Lower lobe of right lung (tissue), 2 donors: ENCODE measurements at regions not wholly inside any gene's neighbourhood (a gene's known extent, or its start where the extent isn't known, plus 50 kb on each side); places are given as distances from the start of the nearest gene placed in this dataset.
"Not testable (repeated sequence)": the region's sequence is repeated elsewhere in the genome, so short reads cannot be mapped to it uniquely, and the experiment has no call there.

Experiments
- ATAC-seq, 2 donors: fragments of 200-7000 bp; cut with Tn5 transposase; one replicate each; pipeline ENCODE4 v1.9.1; 2020 to 2022; ENCODE audit warnings: mild to moderate bottlenecking in 2 of 2, moderate library complexity in 2 of 2
- DNase-seq: peaks from one replicate; pipeline ENCODE4 v3.0.0-alpha.2; 2020
- H3K27ac ChIP-seq: fragments of 200-600 bp; one replicate; pipeline ENCODE4 v1.8.0; 2022
- H3K27me3 ChIP-seq: fragments of 200-600 bp; one replicate; pipeline ENCODE4 v1.8.0; 2022; ENCODE audit warnings: low read depth
- H3K36me3 ChIP-seq: fragments of 200-600 bp; one replicate; pipeline ENCODE4 v1.8.0; 2022; ENCODE audit warnings: mild to moderate bottlenecking
- H3K4me1 ChIP-seq: fragments of 200-600 bp; one replicate; pipeline ENCODE4 v1.8.0; 2022
- H3K4me3 ChIP-seq: fragments of 200-600 bp; one replicate; pipeline ENCODE4 v1.8.0; 2022; ENCODE audit warnings: mild to moderate bottlenecking
- H3K9me3 ChIP-seq: fragments of 200-600 bp; one replicate; pipeline ENCODE4 v1.8.0; 2022
- intact Hi-C: fragments of 100-400 bp; cut with DNase I; formaldehyde crosslinking; loops from one replicate; pipeline ENCODE4 v1.11.0; 2022
- TF ChIP-seq, protein P1 (sequence below): fragments of 200-600 bp; IDR thresholded peaks from one replicate; pipeline ENCODE4 v1.8.0; 2022; ENCODE audit warnings: antibody characterized with exemption, mild to moderate bottlenecking
- donor health status: DM: no; HTN: yes; CAD: no; lungs with severe emphysema.

GRCh38 chr9:38488156-38488698 is 64.0 kb upstream of the IGFBPL1 start:
- Histone ChIP-seq H3K9me3 (no peaks in the 10 kb centered on the region), H3K36me3 (no peaks in the 10 kb centered on the region), H3K27ac (no peak overlapping the region), H3K4me1 (no peaks in the 10 kb centered on the region), H3K4me3 (no peak overlapping the region), H3K27me3 (peaks cover 4% of the 10 kb centered on the region)
- TF ChIP-seq, protein P1, sequence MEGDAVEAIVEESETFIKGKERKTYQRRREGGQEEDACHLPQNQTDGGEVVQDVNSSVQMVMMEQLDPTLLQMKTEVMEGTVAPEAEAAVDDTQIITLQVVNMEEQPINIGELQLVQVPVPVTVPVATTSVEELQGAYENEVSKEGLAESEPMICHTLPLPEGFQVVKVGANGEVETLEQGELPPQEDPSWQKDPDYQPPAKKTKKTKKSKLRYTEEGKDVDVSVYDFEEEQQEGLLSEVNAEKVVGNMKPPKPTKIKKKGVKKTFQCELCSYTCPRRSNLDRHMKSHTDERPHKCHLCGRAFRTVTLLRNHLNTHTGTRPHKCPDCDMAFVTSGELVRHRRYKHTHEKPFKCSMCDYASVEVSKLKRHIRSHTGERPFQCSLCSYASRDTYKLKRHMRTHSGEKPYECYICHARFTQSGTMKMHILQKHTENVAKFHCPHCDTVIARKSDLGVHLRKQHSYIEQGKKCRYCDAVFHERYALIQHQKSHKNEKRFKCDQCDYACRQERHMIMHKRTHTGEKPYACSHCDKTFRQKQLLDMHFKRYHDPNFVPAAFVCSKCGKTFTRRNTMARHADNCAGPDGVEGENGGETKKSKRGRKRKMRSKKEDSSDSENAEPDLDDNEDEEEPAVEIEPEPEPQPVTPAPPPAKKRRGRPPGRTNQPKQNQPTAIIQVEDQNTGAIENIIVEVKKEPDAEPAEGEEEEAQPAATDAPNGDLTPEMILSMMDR, result no peak
- intact Hi-C loops, result no loop called here
- ATAC-seq (peak in 1 of 2 donors; percentile 26), DNase-seq (no peak)

GRCh38 chr9:38487418-38488155 is 63.3 kb upstream of the IGFBPL1 start:
- H3K4me3 ChIP-seq, H3K4me1 ChIP-seq, H3K36me3 ChIP-seq, H3K27ac ChIP-seq, intact Hi-C loops, H3K27me3 ChIP-seq, DNase-seq, H3K9me3 ChIP-seq: not testable (repeated sequence)
- peak in 1 of 2 donors; percentile 35 for ATAC-seq

GRCh38 chr9:38486837-38487236 is 62.6 kb upstream of the IGFBPL1 start:
- TF ChIP-seq, protein P1, result no peak
- ATAC-seq, result no peak

GRCh38 chr9:38486056-38486615 is 61.9 kb upstream of the IGFBPL1 start:
- no peak for ATAC-seq
- intact Hi-C loops, result no loop called here
- H3K4me1 ChIP-seq, result no peaks in the 10 kb centered on the region
- no peak overlapping the region for H3K4me3 ChIP-seq
- H3K36me3 ChIP-seq, result no peaks in the 10 kb centered on the region
- TF ChIP-seq, protein P1, result no peak
- DNase-seq, result no peak
- H3K27ac ChIP-seq, result no peak overlapping the region
- peaks cover 4% of the 10 kb centered on the region for H3K27me3 ChIP-seq
- H3K9me3 ChIP-seq, result no peaks in the 10 kb centered on the region

More at GRCh38 chr9:38486837-38487236, 62.6 kb upstream of the IGFBPL1 start:
- H3K4me1 ChIP-seq, result no peaks in the 10 kb centered on the region
- H3K27me3 ChIP-seq, result peaks cover 4% of the 10 kb centered on the region
- no peaks in the 10 kb centered on the region for H3K9me3 ChIP-seq
- H3K4me3 ChIP-seq, result no peak overlapping the region
- no peak overlapping the region for H3K27ac ChIP-seq
- H3K36me3 ChIP-seq, result no peaks in the 10 kb centered on the region
- no peak for DNase-seq
- intact Hi-C loops, result no loop called here

DNA sequence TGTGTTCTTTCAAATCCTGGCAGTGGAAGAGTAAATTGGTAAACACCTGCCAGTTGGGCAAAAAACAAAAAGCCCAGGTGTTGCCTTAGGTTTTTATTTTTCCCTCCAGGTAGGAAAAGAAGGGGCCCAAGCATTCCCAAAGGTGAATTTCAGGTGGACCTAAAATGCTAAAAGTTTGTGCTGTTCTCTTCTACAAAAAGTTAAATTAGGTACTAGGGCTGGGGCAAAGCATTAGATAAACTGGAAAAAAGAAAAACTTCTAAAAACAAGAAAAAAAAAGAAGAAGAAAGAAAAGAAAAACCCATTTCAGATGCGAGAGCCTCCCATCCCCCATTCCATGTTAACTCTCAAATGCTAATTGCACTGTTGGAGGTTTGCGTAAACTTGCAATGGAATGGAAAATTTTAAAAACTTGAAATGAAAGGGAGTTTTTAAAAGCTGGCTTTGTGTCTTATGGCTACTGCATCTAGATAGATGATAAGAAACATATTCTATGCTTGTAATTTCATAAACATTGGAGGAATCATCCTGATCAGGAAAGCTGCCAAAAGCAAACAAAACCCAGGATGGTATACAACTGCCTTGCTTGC is 59.9 kb upstream of the IGFBPL1 start:
- H3K27ac ChIP-seq, H3K4me3 ChIP-seq, H3K36me3 ChIP-seq, H3K9me3 ChIP-seq, H3K4me1 ChIP-seq, DNase-seq, ATAC-seq, H3K27me3 ChIP-seq, intact Hi-C loops: not testable (repeated sequence)

DNA sequence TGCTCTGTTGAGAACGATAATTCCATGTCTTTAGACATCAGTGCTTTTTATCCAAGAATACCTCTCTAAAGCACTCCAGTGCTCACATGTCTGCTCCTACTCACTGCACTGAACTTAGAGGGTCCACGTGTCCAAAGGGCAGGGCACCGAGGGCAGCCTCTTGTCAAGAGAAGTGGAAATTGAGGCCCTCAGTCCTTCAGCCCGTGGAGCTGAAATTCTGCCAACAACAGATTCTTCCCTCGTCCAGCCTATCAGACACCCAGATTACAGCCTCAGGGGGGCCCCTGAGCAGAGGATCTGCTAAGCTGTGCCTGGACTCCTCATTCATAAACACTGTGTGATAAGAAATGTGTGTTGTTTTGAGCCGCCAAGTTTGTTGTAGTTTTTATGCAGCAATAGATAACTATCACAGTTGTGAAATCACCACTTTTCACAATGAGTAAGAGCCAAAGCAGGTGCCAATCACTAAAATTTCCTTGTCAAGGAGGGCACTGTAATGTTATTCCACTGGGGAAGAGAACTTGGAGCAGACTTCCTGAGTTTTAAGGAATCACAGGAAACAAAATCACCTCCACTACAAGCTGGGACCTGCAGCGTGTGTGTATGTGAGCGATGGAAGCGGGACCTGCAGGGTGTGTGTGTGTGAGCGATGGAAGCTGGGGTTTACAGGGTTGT is 58.8 kb upstream of the IGFBPL1 start:
- intact Hi-C loops, result no loop called here
- TF ChIP-seq, protein P1, result no peak

More for the DNA sequence above, 58.8 kb upstream of the IGFBPL1 start:
- H3K4me3 ChIP-seq, result no peak overlapping the region
- peaks cover under 1% of the 10 kb centered on the region for H3K27me3 ChIP-seq
- no peaks in the 10 kb centered on the region for H3K9me3 ChIP-seq
- H3K27ac ChIP-seq, result no peak overlapping the region
- no peaks in the 10 kb centered on the region for H3K36me3 ChIP-seq
- no peaks in the 10 kb centered on the region for H3K4me1 ChIP-seq
- no peak for ATAC-seq
- DNase-seq, result no peak
